OCI-LY1 (cell line): ENCODE measurements at regions not wholly inside any gene's neighbourhood (a gene's known extent, or its start where the extent isn't known, plus 50 kb on each side); places are given as distances from the start of the nearest gene placed in this dataset.
A peak's percentile ranks its signal among the peaks of the same experiment; 100 is the strongest.

ENCODE experiments used
- H2AFZ ChIP-seq: fragments of 200-600 bp; sonication (generic), shearing (Covaris generic); 2 replicates; pipeline ENCODE4 v1.6.0; 2014; ENCODE audit warnings: antibody characterized with exemption, mild to moderate bottlenecking, low read length
- H3F3A ChIP-seq: fragments of 200-600 bp; sonication (generic), shearing (Covaris generic); 2 replicates; pipeline ENCODE4 v1.6.0; 2014; ENCODE audit warnings: mild to moderate bottlenecking, antibody characterized with exemption, low read length, moderate library complexity; ENCODE audit not compliant: insufficient read depth
- H3K27ac ChIP-seq: fragments of 200-600 bp; sonication (generic); 2 replicates; pipeline ENCODE4 v1.5.1; 2014; ENCODE audit warnings: low read length, mixed run types, mild to moderate bottlenecking, low read depth; ENCODE audit not compliant: poor library complexity, severe bottlenecking
- H3K27me3 ChIP-seq: fragments of 200-600 bp; sonication (generic); 2 replicates; pipeline ENCODE4 v1.6.0; 2014; ENCODE audit warnings: antibody characterized with exemption, mild to moderate bottlenecking, low read length, moderate library complexity; ENCODE audit not compliant: insufficient read depth
- H3K36me3 ChIP-seq: fragments of 200-600 bp; sonication (generic); 2 replicates; pipeline ENCODE4 v1.6.1; 2014; ENCODE audit warnings: mild to moderate bottlenecking, antibody characterized with exemption, low read length, moderate library complexity, mixed read lengths; ENCODE audit not compliant: insufficient read depth
- H3K4me1 ChIP-seq: fragments of 200-600 bp; sonication (generic); 2 replicates; pipeline ENCODE4 v1.5.1; 2014; ENCODE audit warnings: mild to moderate bottlenecking, low read length, moderate library complexity; ENCODE audit not compliant: insufficient read depth, severe bottlenecking
- H3K4me2 ChIP-seq: fragments of 200-600 bp; sonication (generic), shearing (Covaris generic); 2 replicates; pipeline ENCODE4 v1.6.1; 2014; ENCODE audit warnings: low read length
- H3K4me3 ChIP-seq: fragments of 200-600 bp; sonication (generic); 2 replicates; pipeline ENCODE4 v1.5.1; 2014; ENCODE audit warnings: low read length, low read depth, mild to moderate bottlenecking, mixed read lengths; ENCODE audit not compliant: poor library complexity, severe bottlenecking
- H3K79me2 ChIP-seq: fragments of 200-600 bp; shearing (Covaris generic); 2 replicates; pipeline ENCODE4 v1.6.1; 2016; ENCODE audit warnings: mixed run types, low read length, mixed read lengths; ENCODE audit not compliant: insufficient read depth
- H3K9ac ChIP-seq: fragments of 200-600 bp; sonication (generic), shearing (Covaris generic); 2 replicates; pipeline ENCODE4 v1.6.1; 2014; ENCODE audit warnings: mild to moderate bottlenecking, low read length, mixed read lengths
- H3K9me2 ChIP-seq: fragments of 200-600 bp; sonication (generic), shearing (Covaris generic); 2 replicates; pipeline ENCODE4 v1.6.1; 2014; ENCODE audit warnings: low read depth, mild to moderate bottlenecking, low read length, mixed read lengths
- H3K9me3 ChIP-seq: fragments of 200-600 bp; shearing (Covaris generic); 2 replicates; pipeline ENCODE4 v1.6.1; 2014; ENCODE audit warnings: low read length, mixed read lengths
- H4K20me1 ChIP-seq: fragments of 200-600 bp; sonication (generic), shearing (Covaris generic); 2 replicates; pipeline ENCODE4 v1.6.0; 2016; ENCODE audit warnings: mild to moderate bottlenecking, low read length; ENCODE audit not compliant: insufficient read depth
- CTCF ChIP-seq: fragments of 200-600 bp; sonication (generic), shearing (Covaris generic); IDR thresholded peaks from 2 replicates; pipeline ENCODE4 v1.5.1; 2017; ENCODE audit warnings: mild to moderate bottlenecking, antibody characterized with exemption, low read length, moderate library complexity, mixed read lengths
- EZH2 ChIP-seq: fragments of 200-600 bp; sonication (generic), shearing (Covaris generic); IDR thresholded peaks from 2 replicates; pipeline ENCODE4 v1.8.0; 2017; ENCODE audit warnings: borderline replicate concordance, mixed run types, mild to moderate bottlenecking, antibody characterized with exemption, low read length, moderate library complexity, mixed read lengths

GRCh38 chr4:149995134-149995756 lies 83.0 kb upstream of the DCLK2 start:
- H3K27ac ChIP-seq, result no peak overlapping the region
- no peaks in the 10 kb centered on the region for H3K36me3 ChIP-seq
- H3F3A ChIP-seq, result no peaks in the 10 kb centered on the region
- H3K4me1 ChIP-seq, result no peaks in the 10 kb centered on the region
- H3K27me3 ChIP-seq, result no peaks in the 10 kb centered on the region
- H3K9me2 ChIP-seq, result no peaks in the 10 kb centered on the region
- H3K4me2 ChIP-seq, result no peak overlapping the region
- no peak overlapping the region for H3K9ac ChIP-seq
- H4K20me1 ChIP-seq, result no peaks in the 10 kb centered on the region
- H3K9me3 ChIP-seq, result no peaks in the 10 kb centered on the region
- no peaks in the 10 kb centered on the region for H3K79me2 ChIP-seq
- TF ChIP-seq EZH2 (no peak), CTCF (no peak)
- no peak overlapping the region for H2AFZ ChIP-seq
- H3K4me3 ChIP-seq, result no peak overlapping the region

- H3K4me3 ChIP-seq, result no peak overlapping the region
- no peak overlapping the region for H2AFZ ChIP-seq
- H3K9me3 ChIP-seq, result no peaks in the 10 kb centered on the region
- no peaks in the 10 kb centered on the region for H3K36me3 ChIP-seq
- no peaks in the 10 kb centered on the region for H3K4me1 ChIP-seq
- H3K9ac ChIP-seq, result no peak overlapping the region
- H3K27ac ChIP-seq, result no peak overlapping the region
- H3K4me2 ChIP-seq, result no peak overlapping the region
- TF ChIP-seq EZH2, result no peak
- no peak for TF ChIP-seq CTCF
- H3K9me2 ChIP-seq, result no peaks in the 10 kb centered on the region
- no peaks in the 10 kb centered on the region for H3K79me2 ChIP-seq
- H3K27me3 ChIP-seq, result no peaks in the 10 kb centered on the region
- H4K20me1 ChIP-seq, result no peaks in the 10 kb centered on the region
- no peaks in the 10 kb centered on the region for H3F3A ChIP-seq
Measured at GRCh38 chr4:149997881-149998421, 80.3 kb upstream of the DCLK2 start.

GRCh38 chr4:149999485-150000074 lies 78.7 kb upstream of the DCLK2 start:
- no peaks in the 10 kb centered on the region for H4K20me1 ChIP-seq
- H3K36me3 ChIP-seq, result no peaks in the 10 kb centered on the region
- H3K9ac ChIP-seq, result no peak overlapping the region
- no peak for TF ChIP-seq EZH2
- peak; percentile 74 for TF ChIP-seq CTCF
- no peaks in the 10 kb centered on the region for H3K9me2 ChIP-seq
- no peaks in the 10 kb centered on the region for H3K27me3 ChIP-seq
- no peaks in the 10 kb centered on the region for H3K9me3 ChIP-seq
- no peak overlapping the region for H3K4me3 ChIP-seq
- no peaks in the 10 kb centered on the region for H3K79me2 ChIP-seq
- no peak overlapping the region for H2AFZ ChIP-seq
- H3K4me2 ChIP-seq, result no peak overlapping the region
- no peaks in the 10 kb centered on the region for H3K4me1 ChIP-seq
- H3F3A ChIP-seq, result no peaks in the 10 kb centered on the region
- H3K27ac ChIP-seq, result no peak overlapping the region
